Midbrain (tissue), 1 donor: ENCODE measurements at regions not wholly inside any gene's neighbourhood (a gene's known extent, or its start where the extent isn't known, plus 50 kb on each side); places are given as distances from the start of the nearest gene placed in this dataset.
"Not testable (repeated sequence)": the region's sequence is repeated elsewhere in the genome, so short reads cannot be mapped to it uniquely, and the experiment has no call there.

Source experiments
- DNase-seq: peaks from one replicate; lab custom pipeline; 2025; lab: John Stamatoyannopoulos, UW

GRCh38 chr7:19623676-19624075, 85.2 kb downstream of the POLR1F start:
- no peak for DNase-seq

GRCh38 chr7:19621740-19622139, 87.1 kb downstream of the POLR1F start:
- no peak for DNase-seq

DNA sequence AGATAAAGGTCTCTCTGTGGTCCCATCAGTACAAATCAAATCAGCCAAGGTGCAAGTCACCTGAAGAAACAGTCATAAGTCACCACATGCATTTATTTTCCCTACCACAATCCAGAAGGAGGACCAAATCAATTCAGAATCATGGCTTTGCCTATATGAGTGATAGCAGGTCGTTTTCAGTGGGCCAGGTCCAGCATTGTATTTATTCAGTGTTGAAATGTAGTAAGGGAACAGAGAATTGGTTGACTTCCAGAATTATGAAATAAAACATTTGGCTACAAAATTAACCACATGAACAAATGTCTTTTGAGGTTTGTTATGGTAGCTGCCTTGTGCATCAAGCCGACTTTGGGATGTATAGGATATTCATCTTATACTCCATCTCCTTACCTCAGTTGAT, 88.4 kb downstream of the POLR1F start:
- no peak for DNase-seq

GRCh38 chr7:19619122-19619521, 89.7 kb downstream of the POLR1F start:
- DNase-seq: no peak

DNA sequence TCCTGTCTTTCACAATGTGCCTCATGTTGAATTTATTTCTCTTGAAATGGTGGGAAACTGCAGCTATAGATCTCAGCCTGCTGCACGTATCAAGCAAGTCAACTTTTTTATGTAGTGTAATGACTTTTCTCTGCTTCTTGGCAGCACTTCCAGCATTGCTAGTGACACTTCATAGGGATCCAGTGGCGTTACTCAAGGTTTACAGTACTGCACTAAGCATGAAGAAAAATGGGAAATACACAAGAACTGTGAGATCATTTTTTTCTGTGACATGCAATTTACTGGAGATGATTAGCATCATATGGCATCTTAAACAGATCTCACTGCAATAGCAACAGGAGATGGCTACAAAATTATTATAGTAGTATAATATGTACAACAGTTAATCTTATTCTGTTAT, 90.9 kb downstream of the POLR1F start:
- no peak for DNase-seq

DNA sequence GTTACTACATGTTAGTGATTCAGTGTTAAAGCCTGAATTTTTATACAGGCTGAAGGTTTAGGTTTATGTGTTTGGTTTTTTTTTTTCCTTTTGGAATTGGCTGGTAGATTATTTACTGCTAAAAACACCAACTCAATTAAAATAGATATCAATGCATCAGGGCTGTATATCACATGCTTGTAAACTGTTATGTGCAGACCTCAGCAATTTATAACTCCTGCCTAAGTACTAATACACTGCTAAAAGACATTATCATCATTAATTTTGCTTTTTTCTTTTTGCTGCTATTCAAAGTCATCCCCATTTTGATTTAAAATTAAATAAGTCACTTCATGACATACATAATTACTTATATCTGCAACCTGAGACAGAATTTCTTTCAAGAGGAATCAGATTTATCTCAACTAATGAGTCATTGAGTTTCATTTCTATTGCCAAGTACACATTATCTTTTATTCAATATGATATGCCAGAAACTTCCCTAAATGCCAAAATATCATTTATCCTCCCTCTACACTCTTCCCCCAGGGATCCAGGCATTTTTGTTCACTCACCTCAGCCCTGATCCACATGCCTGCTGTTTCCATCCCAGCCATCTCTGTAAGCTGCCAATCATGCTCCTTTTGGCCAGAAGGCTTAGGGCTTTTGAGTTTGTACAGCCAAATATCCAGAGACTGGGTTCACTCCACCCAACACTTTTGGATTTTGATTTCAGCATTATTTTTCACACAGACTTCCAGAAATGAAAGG, 98.5 kb downstream of the POLR1F start:
- DNase-seq: no peak

GRCh38 chr7:19589446-19589845, 119.4 kb downstream of the POLR1F start:
- DNase-seq: no peak

DNA sequence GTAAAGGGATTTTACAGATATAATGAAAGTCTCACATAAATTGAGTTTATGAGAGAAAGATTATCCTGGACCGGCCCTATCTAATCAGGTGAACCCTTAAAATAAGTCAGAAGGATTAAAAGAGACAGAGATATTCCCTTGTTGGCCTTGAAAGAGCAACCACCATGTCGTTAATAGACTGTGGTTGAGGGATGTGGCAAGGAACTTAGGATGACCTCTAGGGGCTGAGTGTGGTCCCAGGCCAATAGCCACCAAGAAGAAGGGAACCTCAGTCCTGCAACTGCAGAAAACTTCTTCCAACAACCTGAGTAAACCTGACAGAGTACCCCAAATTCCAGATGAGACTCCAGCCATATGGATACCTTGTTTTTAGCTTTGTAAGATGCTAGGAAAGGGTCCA, 121.5 kb downstream of the POLR1F start:
- DNase-seq: no peak

DNA sequence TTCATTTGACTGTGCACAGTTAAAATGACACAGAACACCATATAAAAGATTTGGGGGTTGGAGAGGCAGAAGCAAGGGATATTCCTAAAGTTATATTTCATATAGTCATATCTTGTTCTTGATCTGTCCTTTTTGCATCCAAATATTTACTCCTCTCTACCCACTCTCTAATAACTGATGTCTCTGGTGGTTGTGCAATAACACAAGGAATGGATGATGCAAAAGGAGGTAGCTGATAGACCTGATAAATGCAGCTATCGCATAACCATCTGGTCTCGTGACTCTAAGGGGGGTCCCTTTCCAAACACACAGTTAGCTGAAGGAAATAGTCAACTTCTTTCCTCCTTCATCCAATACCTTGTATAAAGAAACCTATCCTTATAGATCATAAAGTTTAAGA, 123.1 kb downstream of the POLR1F start:
- no peak for DNase-seq

GRCh38 chr7:19575909-19576557, 132.8 kb downstream of the POLR1F start:
- DNase-seq: no peak

DNA sequence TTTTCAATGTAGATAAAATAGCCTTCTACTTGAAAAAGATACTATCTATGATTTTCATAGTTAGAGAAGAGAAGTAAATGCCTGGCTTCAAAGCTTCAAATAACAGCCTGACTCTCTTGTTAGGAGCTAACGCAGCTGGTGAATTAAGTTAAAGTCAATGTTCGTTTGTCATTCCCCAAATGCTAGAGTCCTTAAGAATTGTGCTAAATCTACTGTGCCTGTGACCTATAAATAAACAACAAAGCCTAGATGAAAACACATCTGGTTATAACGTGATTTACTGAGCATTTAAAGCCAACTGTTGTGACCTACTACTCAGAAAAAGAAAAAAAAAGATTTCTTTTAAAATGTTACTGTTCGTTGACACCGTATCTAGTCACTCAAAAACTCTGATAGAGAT, 134.7 kb downstream of the POLR1F start:
- no peak for DNase-seq

GRCh38 chr7:19572566-19572965, 136.3 kb downstream of the POLR1F start:
- DNase-seq: no peak

- no peak for DNase-seq
Observed at GRCh38 chr7:19567011-19567410, 141.8 kb downstream of the POLR1F start.

GRCh38 chr7:19565602-19566001, 143.2 kb downstream of the POLR1F start:
- DNase-seq: no peak

DNA sequence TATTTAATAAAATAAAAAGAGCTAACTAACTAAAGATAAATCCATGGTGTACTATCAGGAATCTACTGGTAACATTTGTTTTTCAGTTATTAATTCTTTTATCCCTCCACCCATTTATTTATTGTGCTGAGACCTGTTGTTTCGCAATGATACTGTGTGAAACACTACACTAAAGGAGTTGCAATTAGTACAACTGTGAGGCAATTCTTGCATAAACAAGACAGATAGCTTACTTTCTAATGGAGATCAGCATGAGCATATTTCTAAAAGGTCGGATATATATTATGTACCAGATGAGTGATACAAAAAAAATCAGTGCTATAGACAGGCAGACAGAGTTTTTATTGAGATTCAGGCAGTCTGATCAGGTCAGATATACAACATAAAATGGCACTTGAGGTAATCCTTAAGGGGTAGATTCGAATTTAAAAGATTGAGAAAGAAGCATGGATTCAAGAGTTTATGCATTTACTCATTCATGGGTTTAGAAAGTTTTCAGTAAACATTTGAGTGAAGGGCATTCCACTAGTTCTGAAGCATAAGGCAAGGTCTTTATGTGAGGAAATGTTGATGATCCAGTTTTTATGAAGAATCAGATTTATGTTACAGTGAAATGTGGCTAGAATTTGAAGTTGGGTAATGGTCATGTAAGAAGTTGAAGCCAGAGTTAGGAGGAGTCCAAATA, 147.6 kb downstream of the POLR1F start:
- no peak for DNase-seq

GRCh38 chr7:19560111-19560883, 148.5 kb downstream of the POLR1F start:
- DNase-seq: no peak

GRCh38 chr7:19558527-19558926, 150.3 kb downstream of the POLR1F start:
- DNase-seq: no peak

DNA sequence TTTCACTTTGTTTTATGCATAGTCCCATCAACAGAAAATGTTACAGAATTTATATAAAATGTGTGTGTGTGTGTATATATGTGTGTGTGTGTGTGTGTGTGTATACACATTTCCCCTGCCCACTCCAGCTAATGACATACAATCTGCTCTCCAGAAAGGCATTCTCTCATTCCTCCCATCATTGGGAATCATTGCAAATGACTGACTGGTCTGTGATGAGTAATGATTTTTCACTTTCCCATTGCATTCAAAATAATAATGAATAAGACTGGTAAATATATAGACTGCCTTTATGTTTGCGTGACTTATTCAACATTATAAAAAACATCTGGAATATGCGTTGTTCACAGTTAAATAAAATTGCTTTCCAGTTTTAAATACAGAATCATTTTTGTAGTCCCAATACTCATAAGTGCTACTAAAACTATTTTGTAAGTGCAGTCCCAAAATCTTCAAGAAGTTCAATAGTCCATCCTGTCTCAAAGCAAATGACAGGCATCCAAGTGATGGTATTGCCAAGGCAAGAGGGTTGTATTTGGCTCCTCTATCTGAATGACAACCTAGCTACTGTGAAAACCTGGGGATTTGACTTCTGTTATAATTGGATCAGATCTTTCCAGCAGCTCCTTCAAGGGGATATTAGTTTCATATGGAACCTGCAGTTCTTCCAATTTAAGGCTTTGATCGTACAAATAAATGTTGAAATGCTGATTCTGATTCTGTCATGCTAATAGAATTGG, 150.9 kb downstream of the POLR1F start:
- DNase-seq: no peak

- DNase-seq: no peak
Observed at GRCh38 chr7:19554581-19554980, 154.3 kb downstream of the POLR1F start.

DNA sequence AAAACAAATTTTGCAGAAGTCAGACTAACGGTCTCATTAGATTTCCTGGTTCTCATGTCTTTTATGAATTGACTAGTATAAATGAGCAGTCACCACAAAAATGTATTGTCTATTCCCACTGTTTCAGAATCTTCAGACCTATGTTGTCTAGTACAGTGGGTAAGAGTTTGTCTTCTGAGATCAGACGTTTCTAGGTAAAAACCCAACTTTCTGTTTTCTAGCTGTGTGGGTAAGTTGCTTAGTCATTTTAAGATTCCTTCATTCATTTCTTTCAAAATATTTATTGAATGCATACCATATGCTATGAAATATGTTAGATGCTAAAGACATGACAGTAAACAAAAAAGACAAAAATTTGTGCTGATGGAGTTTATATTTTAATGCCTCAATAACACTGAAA, 156.3 kb downstream of the POLR1F start:
- no peak for DNase-seq

DNA sequence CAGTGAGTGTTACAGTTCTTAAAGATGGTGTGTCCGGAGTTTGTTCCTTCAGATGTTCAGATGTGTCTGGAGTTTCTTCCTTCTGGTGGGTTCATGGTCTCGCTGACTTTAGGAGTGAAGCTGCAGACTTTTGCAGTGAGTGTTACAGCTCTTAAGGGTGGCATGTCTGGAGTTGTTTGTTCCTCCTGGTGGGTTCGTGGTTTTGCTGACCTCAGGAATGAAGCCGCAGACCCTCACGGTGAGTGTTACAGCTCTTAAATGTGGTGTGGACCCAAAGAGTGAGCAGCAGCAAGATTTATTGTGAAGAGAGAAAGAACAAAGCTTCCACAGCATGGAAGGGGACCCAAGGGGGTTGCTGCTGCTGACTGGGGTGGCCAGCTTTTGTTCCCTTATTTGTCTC, 159.6 kb downstream of the POLR1F start:
- DNase-seq: not testable (repeated sequence)

GRCh38 chr7:19537942-19538401, 170.9 kb downstream of the POLR1F start:
- DNase-seq: no peak
